Natural killer cell (primary cell): ENCODE measurements at regions not wholly inside any gene's neighbourhood (a gene's known extent, or its start where the extent isn't known, plus 50 kb on each side); places are given as distances from the start of the nearest gene placed in this dataset.

ENCODE experiments used
- ATAC-seq, 3 donors: fragments of 150-1000 bp in 2 of 3; fragments of 200-7000 bp in 1 of 3; cut with Tn5 transposase; 1 replicate in 1 of 3; 2 replicates in 2 of 3; pipeline ENCODE4 v1.10.0; 2021; ENCODE audit warnings: mild to moderate bottlenecking in 2 of 3, moderate library complexity in 2 of 3
- DNase-seq, 2 donors: peaks; one replicate each; pipeline versions ENCODE4 v3.0.0 to v3.0.0-alpha.2; 2013 to 2021; ENCODE audit warnings: mixed read lengths in 1 of 2
- H3K27ac ChIP-seq: one replicate; pipeline ENCODE4 v1.5.1; 2013; ENCODE audit warnings: mild to moderate bottlenecking, low read length
- H3K27me3 ChIP-seq: one replicate; pipeline ENCODE4 v1.6.1; 2013; ENCODE audit warnings: low read length; ENCODE audit not compliant: control insufficient read depth, insufficient read depth
- H3K36me3 ChIP-seq: one replicate; pipeline ENCODE4 v1.6.1; 2013; ENCODE audit warnings: low read length; ENCODE audit not compliant: control insufficient read depth, insufficient read depth
- H3K4me1 ChIP-seq: one replicate; pipeline ENCODE4 v1.6.1; 2013; ENCODE audit warnings: low read length; ENCODE audit not compliant: control insufficient read depth, insufficient read depth
- H3K4me3 ChIP-seq: one replicate; pipeline ENCODE4 v1.5.1; 2013; ENCODE audit warnings: low read length
- H3K9me3 ChIP-seq: one replicate; pipeline ENCODE4 v1.6.1; 2013; ENCODE audit warnings: low read length; ENCODE audit not compliant: control insufficient read depth, insufficient read depth
- H3K27ac Mint-ChIP-seq, 2 donors: one replicate each; pipeline ENCODE4 v1.8.0; 2022; ENCODE audit warnings: mild to moderate bottlenecking in 2 of 2, mixed read lengths in 2 of 2, moderate library complexity in 1 of 2
- H3K27me3 Mint-ChIP-seq, 2 donors: one replicate each; pipeline ENCODE4 v1.8.0; 2022; ENCODE audit warnings: low read depth in 2 of 2, mixed read lengths in 2 of 2
- H3K36me3 Mint-ChIP-seq: one replicate; pipeline ENCODE4 v1.8.0; 2022; ENCODE audit warnings: mixed read lengths
- H3K4me1 Mint-ChIP-seq, 2 donors: one replicate each; pipeline ENCODE4 v1.8.0; 2022; ENCODE audit warnings: mixed read lengths in 2 of 2
- H3K4me3 Mint-ChIP-seq: one replicate; pipeline ENCODE4 v1.8.0; 2022; ENCODE audit warnings: mild to moderate bottlenecking, moderate library complexity, mixed read lengths
- H3K9me3 Mint-ChIP-seq, 2 donors: one replicate each; pipeline ENCODE4 v1.8.0; 2022; ENCODE audit warnings: mixed read lengths in 2 of 2
- WGBS: methylation state at CpG from one replicate; pipeline ENCODE4 v1.1.7; 2013; ENCODE audit warnings: missing lambda C conversion rate; ENCODE audit not compliant: insufficient coverage; 5-methylcytosine and 5-hydroxymethylcytosine counted together
- intact Hi-C: fragments of 100-400 bp; cut with micrococcal nuclease; formaldehyde crosslinking; loops from one replicate; pipeline ENCODE4 v1.14.2; 2022
- TF ChIP-seq, protein P1 (sequence below): fragments of 200-600 bp; IDR thresholded peaks from one replicate; pipeline ENCODE4 v1.8.0; 2022; ENCODE audit warnings: antibody characterized with exemption

DNA sequence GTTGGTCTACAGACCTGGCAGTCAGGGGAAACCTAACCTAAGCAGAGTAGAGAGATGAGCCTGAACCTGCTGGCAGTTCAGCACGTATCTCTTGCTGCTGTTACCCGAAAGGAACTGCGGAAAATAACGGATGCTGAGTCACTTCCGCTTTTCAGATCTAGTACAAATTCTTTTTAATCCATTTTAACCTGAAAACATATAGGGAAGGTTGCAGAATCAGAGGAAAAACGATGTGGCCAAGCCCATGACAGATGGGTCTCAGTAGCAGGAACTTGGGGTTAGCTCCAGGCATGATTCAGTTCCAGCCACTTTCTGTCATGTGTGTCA, 120.7 kb upstream of the ADRA1D start:
- ATAC-seq (peak in 2 of 3 donors; percentile 52 to 75), DNase-seq (peak in 1 of 2 donors; percentile 27)
- TF ChIP-seq, protein P1, sequence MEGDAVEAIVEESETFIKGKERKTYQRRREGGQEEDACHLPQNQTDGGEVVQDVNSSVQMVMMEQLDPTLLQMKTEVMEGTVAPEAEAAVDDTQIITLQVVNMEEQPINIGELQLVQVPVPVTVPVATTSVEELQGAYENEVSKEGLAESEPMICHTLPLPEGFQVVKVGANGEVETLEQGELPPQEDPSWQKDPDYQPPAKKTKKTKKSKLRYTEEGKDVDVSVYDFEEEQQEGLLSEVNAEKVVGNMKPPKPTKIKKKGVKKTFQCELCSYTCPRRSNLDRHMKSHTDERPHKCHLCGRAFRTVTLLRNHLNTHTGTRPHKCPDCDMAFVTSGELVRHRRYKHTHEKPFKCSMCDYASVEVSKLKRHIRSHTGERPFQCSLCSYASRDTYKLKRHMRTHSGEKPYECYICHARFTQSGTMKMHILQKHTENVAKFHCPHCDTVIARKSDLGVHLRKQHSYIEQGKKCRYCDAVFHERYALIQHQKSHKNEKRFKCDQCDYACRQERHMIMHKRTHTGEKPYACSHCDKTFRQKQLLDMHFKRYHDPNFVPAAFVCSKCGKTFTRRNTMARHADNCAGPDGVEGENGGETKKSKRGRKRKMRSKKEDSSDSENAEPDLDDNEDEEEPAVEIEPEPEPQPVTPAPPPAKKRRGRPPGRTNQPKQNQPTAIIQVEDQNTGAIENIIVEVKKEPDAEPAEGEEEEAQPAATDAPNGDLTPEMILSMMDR: no peak
- Mint-ChIP-seq H3K27ac (peak overlapping the region; percentile 3 to 60), H3K4me1 (peaks cover 15 to 16% of the 10 kb centered on the region in 2 donors), H3K4me3 (no peak overlapping the region), H3K9me3 (no peaks in the 10 kb centered on the region), H3K36me3 (no peaks in the 10 kb centered on the region), H3K27me3 (peaks cover 0 to 5% of the 10 kb centered on the region in 2 donors)
- Histone ChIP-seq H3K4me3 (no peak overlapping the region), H3K4me1 (peaks cover 8% of the 10 kb centered on the region), H3K9me3 (no peaks in the 10 kb centered on the region), H3K27ac (no peak overlapping the region), H3K36me3 (no peaks in the 10 kb centered on the region), H3K27me3 (no peaks in the 10 kb centered on the region)
- intact Hi-C loops: no loop called here
- 0% methylated on average over 6 of the region's 6 CpGs for WGBS

DNA sequence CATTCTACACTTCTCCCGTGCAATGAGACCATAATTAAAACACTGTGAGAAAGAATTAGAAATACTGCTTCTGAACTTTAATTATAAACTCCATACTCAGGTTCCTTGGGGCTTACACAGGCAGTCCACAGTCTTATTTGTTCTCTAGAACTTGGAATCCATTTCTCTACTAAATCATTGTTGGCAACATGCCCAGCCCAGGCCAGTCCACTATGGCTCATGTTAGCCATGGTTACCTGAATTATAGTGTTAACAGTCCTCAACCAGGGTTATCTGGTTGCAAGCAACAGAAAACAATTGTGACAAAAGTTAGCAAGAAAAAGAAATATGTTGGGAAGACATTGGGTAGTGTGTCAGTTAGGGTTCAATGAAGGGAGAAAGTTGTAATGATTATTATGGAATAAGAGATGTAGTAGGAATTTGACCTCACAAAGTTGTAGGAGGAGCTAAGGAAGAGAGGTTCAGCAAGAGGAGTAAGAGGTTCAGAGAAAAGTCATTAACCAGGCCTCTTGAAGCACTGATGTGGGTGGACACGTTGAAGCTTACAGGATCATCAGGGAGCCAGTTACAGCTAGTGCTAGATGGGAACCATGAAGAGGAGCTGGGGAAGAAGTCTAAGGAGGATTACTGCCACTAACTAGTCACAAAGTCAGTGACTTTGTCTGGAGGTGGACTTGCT, 120.2 kb upstream of the ADRA1D start:
- no peak overlapping the region for H3K27ac ChIP-seq
- ATAC-seq (no peak), DNase-seq (no peak)
- no peak overlapping the region for H3K4me3 ChIP-seq
- Mint-ChIP-seq H3K9me3 (no peaks in the 10 kb centered on the region), H3K27ac (peak overlapping the region; percentile 3 to 60), H3K27me3 (peaks cover 0 to 4% of the 10 kb centered on the region in 2 donors), H3K4me1 (peaks cover 15 to 16% of the 10 kb centered on the region in 2 donors), H3K36me3 (no peaks in the 10 kb centered on the region), H3K4me3 (peak overlapping the region; percentile 0)
- peaks cover 8% of the 10 kb centered on the region for H3K4me1 ChIP-seq
- H3K27me3 ChIP-seq: no peaks in the 10 kb centered on the region
- no peaks in the 10 kb centered on the region for H3K36me3 ChIP-seq
- 64% methylated on average over 2 of the region's 2 CpGs for whole genome bisulfite sequencing
- TF ChIP-seq, protein P1: no peak
- H3K9me3 ChIP-seq: no peaks in the 10 kb centered on the region
- intact Hi-C loops: no loop called here

DNA sequence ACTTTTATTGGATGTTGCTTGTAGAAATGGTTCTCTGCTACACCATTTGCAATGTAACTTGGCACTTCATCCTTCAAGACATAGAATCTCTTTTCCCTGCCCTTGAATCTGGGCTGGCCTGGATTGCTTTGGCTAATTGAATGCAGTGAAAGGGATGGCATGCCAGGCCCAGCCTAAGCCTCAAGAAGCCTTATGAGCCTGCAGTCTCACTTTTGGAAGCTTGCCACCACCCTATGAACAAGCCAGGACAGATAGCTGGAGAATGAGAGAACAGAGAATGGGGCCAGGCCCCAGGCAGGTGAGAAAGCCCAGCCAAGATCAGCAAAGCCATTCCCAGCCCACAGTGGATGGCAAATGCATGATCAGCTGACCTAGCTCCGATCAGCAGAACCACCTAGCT, 117.0 kb upstream of the ADRA1D start:
- no peaks in the 10 kb centered on the region for H3K27me3 ChIP-seq
- H3K27ac ChIP-seq: no peak overlapping the region
- H3K4me3 ChIP-seq: no peak overlapping the region
- DNase-seq (no peak), ATAC-seq (no peak)
- intact Hi-C loops: no loop called here
- no peaks in the 10 kb centered on the region for H3K9me3 Mint-ChIP-seq
- no peaks in the 10 kb centered on the region for H3K9me3 ChIP-seq
- no peak overlapping the region for H3K4me3 Mint-ChIP-seq
- peaks cover 15 to 16% of the 10 kb centered on the region in 2 donors for H3K4me1 Mint-ChIP-seq
- H3K36me3 ChIP-seq: no peaks in the 10 kb centered on the region
- 71% methylated on average over 1 of the region's 1 CpG for WGBS
- TF ChIP-seq, protein P1: no peak
- H3K27me3 Mint-ChIP-seq: peaks cover 0 to 6% of the 10 kb centered on the region in 2 donors
- H3K27ac Mint-ChIP-seq: no peak overlapping the region
- peaks cover 8% of the 10 kb centered on the region for H3K4me1 ChIP-seq
- no peaks in the 10 kb centered on the region for H3K36me3 Mint-ChIP-seq

DNA sequence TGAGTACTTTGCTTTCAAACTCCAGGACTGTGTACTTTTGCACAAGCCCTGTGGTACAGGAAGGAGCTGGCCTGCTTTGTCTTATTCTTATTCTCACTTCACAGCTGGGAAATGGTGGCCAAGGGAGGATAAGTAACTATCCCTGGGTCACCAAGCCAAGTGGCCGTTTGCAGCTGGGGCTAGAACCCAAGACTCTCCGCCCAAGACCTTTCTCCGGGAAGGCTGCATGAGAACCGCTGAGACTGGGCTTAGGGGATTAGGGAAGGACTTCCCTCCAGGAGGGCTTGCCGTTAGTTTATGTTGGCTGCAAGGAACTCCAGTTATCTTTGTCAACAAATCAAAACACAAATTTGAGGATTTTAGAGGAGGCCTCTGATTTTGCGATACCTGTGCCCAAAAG, 109.5 kb upstream of the ADRA1D start:
- no peak overlapping the region for H3K27ac Mint-ChIP-seq
- no peaks in the 10 kb centered on the region for H3K9me3 Mint-ChIP-seq
- H3K27ac ChIP-seq: no peak overlapping the region
- H3K27me3 Mint-ChIP-seq: peaks cover 4 to 20% of the 10 kb centered on the region in 2 donors
- no peaks in the 10 kb centered on the region for H3K27me3 ChIP-seq
- TF ChIP-seq, protein P1: no peak
- no peak overlapping the region for H3K4me3 ChIP-seq
- intact Hi-C loops: no loop called here
- no peaks in the 10 kb centered on the region for H3K36me3 ChIP-seq
- no peaks in the 10 kb centered on the region for H3K4me1 Mint-ChIP-seq
- no peaks in the 10 kb centered on the region for H3K4me1 ChIP-seq
- H3K4me3 Mint-ChIP-seq: no peak overlapping the region
- 91% methylated on average over 6 of the region's 6 CpGs for WGBS
- no peaks in the 10 kb centered on the region for H3K9me3 ChIP-seq
- no peak for ATAC-seq
- no peak for DNase-seq
- no peaks in the 10 kb centered on the region for H3K36me3 Mint-ChIP-seq
